Fibroblast of lung (primary cell): ENCODE measurements at regions not wholly inside any gene's neighbourhood (a gene's known extent, or its start where the extent isn't known, plus 50 kb on each side); places are given as distances from the start of the nearest gene placed in this dataset.
A peak's percentile ranks its signal among the peaks of the same experiment; 100 is the strongest.

Source experiments
- DNase-seq, 2 donors: peaks; one replicate each; pipeline versions ENCODE4 v3.0.0 to v3.0.0-alpha.2; 2010; ENCODE audit warnings: low read depth in 2 of 2
- H2AFZ ChIP-seq: 2 replicates; pipeline ENCODE4 v1.5.1; 2012; ENCODE audit warnings: low read length, control low read depth, inconsistent platforms
- H3K27ac ChIP-seq: 2 replicates; pipeline ENCODE4 v1.5.1; 2011; ENCODE audit warnings: low read length, control low read depth; ENCODE audit not compliant: insufficient read depth
- H3K27me3 ChIP-seq: 2 replicates; pipeline ENCODE4 v1.5.1; 2011; ENCODE audit warnings: mild to moderate bottlenecking, low read length; ENCODE audit not compliant: control insufficient read depth, insufficient read depth
- H3K36me3 ChIP-seq: 2 replicates; pipeline ENCODE4 v1.5.1; 2011; ENCODE audit warnings: low read length; ENCODE audit not compliant: control insufficient read depth, insufficient read depth
- H3K4me1 ChIP-seq: 2 replicates; pipeline ENCODE4 v1.5.1; 2011; ENCODE audit warnings: low read length; ENCODE audit not compliant: control insufficient read depth, insufficient read depth; ENCODE audit errors: extremely low read depth
- H3K4me2 ChIP-seq: 2 replicates; pipeline ENCODE4 v1.5.1; 2011; ENCODE audit warnings: low read length, control low read depth; ENCODE audit not compliant: insufficient read depth; ENCODE audit errors: extremely low read depth
- H3K4me3 ChIP-seq, 4 experiments: fragments of 200-600 bp in 1 of 4; sonication (generic) in 1 of 4; replicated peaks in 1 of 4; 2 replicates each; pipeline ENCODE4 v1.5.1; 2011 to 2016; ENCODE audit warnings: low read length in 4 of 4, low read depth in 3 of 4, mild to moderate bottlenecking in 3 of 4, control low read depth in 2 of 4, inconsistent platforms in 1 of 4, mixed read lengths in 1 of 4; ENCODE audit not compliant: insufficient read depth in 1 of 4; ENCODE audit errors: control extremely low read depth in 1 of 4
- H3K79me2 ChIP-seq: 2 replicates; pipeline ENCODE4 v1.5.1; 2012; ENCODE audit warnings: mild to moderate bottlenecking, low read length, inconsistent platforms; ENCODE audit not compliant: control insufficient read depth, insufficient read depth
- H3K9ac ChIP-seq: 2 replicates; pipeline ENCODE4 v1.5.1; 2011; ENCODE audit warnings: mild to moderate bottlenecking, low read length, control low read depth; ENCODE audit not compliant: insufficient read depth
- H3K9me3 ChIP-seq: 2 replicates; pipeline ENCODE4 v1.5.1; 2012; ENCODE audit warnings: low read depth, low read length; ENCODE audit not compliant: control insufficient read depth, insufficient read depth
- H4K20me1 ChIP-seq: 2 replicates; pipeline ENCODE4 v1.5.1; 2011; ENCODE audit warnings: low read length; ENCODE audit not compliant: control insufficient read depth, insufficient read depth; ENCODE audit errors: extremely low read depth
- CTCF ChIP-seq, 2 donors: IDR thresholded peaks in 1 of 2; conservative IDR thresholded peaks in 1 of 2; 1 replicate in 1 of 2; 2 replicates in 1 of 2; pipeline ENCODE4 v1.5.1; 2011 to 2012; ENCODE audit warnings: low read length in 2 of 2, control low read depth in 1 of 2, inconsistent platforms in 1 of 2, low read depth in 1 of 2, mild to moderate bottlenecking in 1 of 2
- EZH2 ChIP-seq: IDR thresholded peaks from 2 replicates; pipeline ENCODE4 v1.5.1; 2012; ENCODE audit warnings: low read length, control low read depth, mild to moderate bottlenecking; ENCODE audit errors: missing control alignments

- H3K9ac ChIP-seq: no peak overlapping the region
- no peak for TF ChIP-seq EZH2
- no peak for TF ChIP-seq CTCF (conservative IDR thresholded peaks at IDR 0.05 in 1 of 2, IDR thresholded peaks at IDR 0.05 in 1 of 2; ENCODE audit: low read depth in 1 of 2, low read length in 2 of 2)
- no peaks in the 10 kb centered on the region for H3K79me2 ChIP-seq
- no peaks in the 10 kb centered on the region for H4K20me1 ChIP-seq
- H3K4me1 ChIP-seq: no peaks in the 10 kb centered on the region
- H3K4me3 ChIP-seq: no peak overlapping the region
- peak in 1 of 2 donors; percentile 9 for DNase-seq
- H2AFZ ChIP-seq: no peak overlapping the region
- H3K4me2 ChIP-seq: no peak overlapping the region
- H3K36me3 ChIP-seq: no peaks in the 10 kb centered on the region
- H3K9me3 ChIP-seq: no peaks in the 10 kb centered on the region
- no peak overlapping the region for H3K27ac ChIP-seq
- no peaks in the 10 kb centered on the region for H3K27me3 ChIP-seq
Measured at GRCh38 chr1:29639156-29639736, 402.9 kb downstream of the PTPRU start.

GRCh38 chr1:29638281-29638680 lies 402.0 kb downstream of the PTPRU start:
- Histone ChIP-seq H3K9me3 (no peaks in the 10 kb centered on the region), H3K4me2 (no peak overlapping the region), H3K4me1 (no peaks in the 10 kb centered on the region), H4K20me1 (no peaks in the 10 kb centered on the region), H3K27ac (no peak overlapping the region), H3K79me2 (no peaks in the 10 kb centered on the region), H3K36me3 (no peaks in the 10 kb centered on the region), H3K9ac (no peak overlapping the region), H3K4me3 (no peak overlapping the region), H2AFZ (no peak overlapping the region), H3K27me3 (no peaks in the 10 kb centered on the region)
- TF ChIP-seq CTCF (conservative IDR thresholded peaks at IDR 0.05 in 1 of 2, IDR thresholded peaks at IDR 0.05 in 1 of 2; ENCODE audit: low read depth in 1 of 2, low read length in 2 of 2) (no peak), EZH2 (no peak)
- DNase-seq: no peak

- no peak overlapping the region for H3K4me2 ChIP-seq
- H4K20me1 ChIP-seq: no peaks in the 10 kb centered on the region
- no peaks in the 10 kb centered on the region for H3K79me2 ChIP-seq
- no peak for TF ChIP-seq EZH2
- no peak for TF ChIP-seq CTCF (conservative IDR thresholded peaks at IDR 0.05 in 1 of 2, IDR thresholded peaks at IDR 0.05 in 1 of 2; ENCODE audit: low read depth in 1 of 2, low read length in 2 of 2)
- peak in 1 of 2 donors; percentile 15 for DNase-seq
- no peaks in the 10 kb centered on the region for H3K27me3 ChIP-seq
- no peaks in the 10 kb centered on the region for H3K4me1 ChIP-seq
- H3K9ac ChIP-seq: no peak overlapping the region
- H3K4me3 ChIP-seq: no peak overlapping the region
- no peak overlapping the region for H3K27ac ChIP-seq
- no peaks in the 10 kb centered on the region for H3K9me3 ChIP-seq
- H2AFZ ChIP-seq: no peak overlapping the region
- no peaks in the 10 kb centered on the region for H3K36me3 ChIP-seq
Measured at GRCh38 chr1:29636936-29637335, 400.6 kb downstream of the PTPRU start.
